IMR-90 (cell line): ENCODE measurements at regions not wholly inside any gene's neighbourhood (a gene's known extent, or its start where the extent isn't known, plus 50 kb on each side); places are given as distances from the start of the nearest gene placed in this dataset.

Source experiments
- ATAC-seq: fragments of 200-7000 bp; cut with Tn5 transposase; 2 replicates; pipeline ENCODE4 v1.9.1; 2020; ENCODE audit warnings: low read depth, mild to moderate bottlenecking, moderate library complexity
- BruUV-seq: library from RNA; stranded (reverse); fragments of 400-500 nt; replicated peaks from 2 replicates; lab custom pipeline; 2021; lab: Mats Ljungman, UMichigan
- CTCF ChIA-PET: fragments of 300-600 bp; formaldehyde crosslinking; extraction: SDS; loops from one replicate; lab custom pipeline; 2021; ENCODE audit warnings: antibody characterized with exemption; lab: Yijun Ruan, JAX
- POLR2A ChIA-PET: fragments of 300-600 bp; sonication (Branson Sonifier 250); formaldehyde crosslinking; loops from one replicate; lab custom pipeline; 2022; ENCODE audit warnings: antibody characterized with exemption; ENCODE audit not compliant: unreplicated experiment; lab: Charles Lee
- DNase-seq: peaks from one replicate; pipeline ENCODE4 v3.0.0; 2013
- H2AFZ ChIP-seq: replicated peaks from 2 replicates; pipeline ENCODE3; 2013; ENCODE audit warnings: low read length, mild to moderate bottlenecking; ENCODE audit not compliant: poor library complexity
- H2AK5ac ChIP-seq: 2 replicates; pipeline ENCODE4 v1.6.1; 2013; ENCODE audit warnings: low read depth, low read length, inconsistent platforms
- H2AK9ac ChIP-seq: replicated peaks from 2 replicates; pipeline ENCODE3; 2013; ENCODE audit warnings: mild to moderate bottlenecking, low read depth, low read length, moderate library complexity; ENCODE audit not compliant: poor library complexity
- H2BK120ac ChIP-seq: 2 replicates; pipeline ENCODE4 v1.6.1; 2013; ENCODE audit warnings: low read depth, low read length, inconsistent platforms
- H2BK15ac ChIP-seq: 3 replicates; pipeline ENCODE4 v1.6.1; 2013; ENCODE audit warnings: low read depth, low read length, inconsistent platforms
- H2BK20ac ChIP-seq: 2 replicates; pipeline ENCODE4 v1.6.1; 2013; ENCODE audit warnings: low read depth, mild to moderate bottlenecking, inconsistent platforms, low read length, moderate library complexity
- H2BK5ac ChIP-seq: 2 replicates; pipeline ENCODE4 v1.6.1; 2013; ENCODE audit warnings: mild to moderate bottlenecking, low read depth, low read length, inconsistent platforms; ENCODE audit not compliant: poor library complexity, severe bottlenecking
- H3K14ac ChIP-seq: replicated peaks from 2 replicates; pipeline ENCODE4 v1.6.1; 2013; ENCODE audit warnings: low read depth, low read length, inconsistent platforms
- H3K18ac ChIP-seq: 2 replicates; pipeline ENCODE4 v1.6.1; 2013; ENCODE audit warnings: low read depth, low read length, control low read depth
- H3K23ac ChIP-seq: 2 replicates; pipeline ENCODE4 v1.6.1; 2013; ENCODE audit warnings: low read depth, low read length, inconsistent platforms
- H3K27ac ChIP-seq: 2 replicates; pipeline ENCODE4 v1.5.1; 2013; ENCODE audit warnings: mild to moderate bottlenecking, control low read depth, low read length; ENCODE audit not compliant: insufficient read depth
- H3K27me3 ChIP-seq: 2 replicates; pipeline ENCODE4 v1.6.1; 2013; ENCODE audit warnings: low read length; ENCODE audit not compliant: control insufficient read depth, insufficient read depth
- H3K36me3 ChIP-seq: 2 replicates; pipeline ENCODE4 v1.6.1; 2013; ENCODE audit warnings: low read length, mixed read lengths; ENCODE audit not compliant: control insufficient read depth, insufficient read depth
- H3K4ac ChIP-seq: 2 replicates; pipeline ENCODE4 v1.6.1; 2013; ENCODE audit warnings: low read depth, low read length, inconsistent platforms
- H3K4me1 ChIP-seq: 2 replicates; pipeline ENCODE4 v1.6.1; 2013; ENCODE audit warnings: low read length, mixed read lengths; ENCODE audit not compliant: control insufficient read depth, insufficient read depth
- H3K4me2 ChIP-seq: 2 replicates; pipeline ENCODE4 v1.6.1; 2013; ENCODE audit warnings: low read depth, mild to moderate bottlenecking, control low read depth, low read length, moderate library complexity
- H3K4me3 ChIP-seq: 2 replicates; pipeline ENCODE4 v1.5.1; 2013; ENCODE audit warnings: low read depth, mild to moderate bottlenecking, control low read depth, low read length, moderate library complexity; ENCODE audit not compliant: insufficient read depth
- H3K56ac ChIP-seq: 2 replicates; pipeline ENCODE4 v1.6.1; 2013; ENCODE audit warnings: low read length, inconsistent platforms; ENCODE audit not compliant: insufficient read depth; ENCODE audit errors: extremely low read depth
- H3K79me1 ChIP-seq, 2 experiments: 2 replicates each; pipeline ENCODE4 v1.6.1; 2013; ENCODE audit warnings: low read length in 2 of 2, inconsistent platforms in 1 of 2, low read depth in 1 of 2
- H3K9ac ChIP-seq: 2 replicates; pipeline ENCODE4 v1.6.1; 2013; ENCODE audit warnings: low read depth, low read length, control low read depth
- H3K9me1 ChIP-seq: 2 replicates; pipeline ENCODE4 v1.6.1; 2013; ENCODE audit warnings: low read length, inconsistent platforms; ENCODE audit not compliant: insufficient read depth
- H3K9me3 ChIP-seq: 2 replicates; pipeline ENCODE4 v1.6.1; 2013; ENCODE audit warnings: low read length; ENCODE audit not compliant: control insufficient read depth, insufficient read depth
- H4K20me1 ChIP-seq: 2 replicates; pipeline ENCODE4 v1.6.1; 2013; ENCODE audit warnings: low read length, inconsistent platforms; ENCODE audit not compliant: insufficient read depth
- H4K5ac ChIP-seq: 2 replicates; pipeline ENCODE4 v1.6.1; 2013; ENCODE audit warnings: mild to moderate bottlenecking, low read depth, low read length, control low read depth
- H4K8ac ChIP-seq, 2 experiments: 2 replicates each; pipeline ENCODE4 v1.6.1; 2013; ENCODE audit warnings: low read depth in 2 of 2, low read length in 2 of 2, control low read depth in 1 of 2, inconsistent platforms in 1 of 2
- H4K91ac ChIP-seq: 2 replicates; pipeline ENCODE4 v1.6.1; 2013; ENCODE audit warnings: low read depth, low read length, inconsistent platforms; ENCODE audit not compliant: insufficient read depth
- BHLHE40 ChIP-seq: fragments of 150-350 bp; IDR thresholded peaks from 2 replicates; pipeline ENCODE4 v1.6.1; 2016; ENCODE audit warnings: mild to moderate bottlenecking, low read depth, low read length
- CHD1 ChIP-seq: IDR thresholded peaks from 2 replicates; pipeline ENCODE4 v1.6.1; 2012; ENCODE audit warnings: low read depth, low read length, improper control_type of control experiment
- CTCF ChIP-seq: conservative IDR thresholded peaks from 2 replicates; pipeline ENCODE4 v1.5.1; 2012; ENCODE audit warnings: mild to moderate bottlenecking, low read depth, low read length, improper control_type of control experiment
- ELK1 ChIP-seq: fragments of 150-350 bp; IDR thresholded peaks from 2 replicates; pipeline ENCODE4 v1.6.1; 2016; ENCODE audit warnings: low read depth, mild to moderate bottlenecking, low read length, moderate library complexity, borderline replicate concordance
- MAZ ChIP-seq: IDR thresholded peaks from 2 replicates; pipeline ENCODE4 v1.6.1; 2012; ENCODE audit warnings: low read depth, mild to moderate bottlenecking, low read length, improper control_type of control experiment, moderate library complexity, borderline replicate concordance
- MXI1 ChIP-seq: IDR thresholded peaks from 2 replicates; pipeline ENCODE4 v1.6.1; 2012; ENCODE audit warnings: low read depth, mild to moderate bottlenecking, low read length, moderate library complexity, borderline replicate concordance
- RFX5 ChIP-seq: IDR thresholded peaks from 2 replicates; pipeline ENCODE4 v1.8.0; 2012; ENCODE audit warnings: low read depth, mild to moderate bottlenecking, low read length, moderate library complexity
- SMC3 ChIP-seq: fragments of 150-350 bp; IDR thresholded peaks from 2 replicates; pipeline ENCODE4 v1.6.1; 2016; ENCODE audit warnings: low read depth, mild to moderate bottlenecking, antibody characterized with exemption, low read length, moderate library complexity
- WGBS, 2 experiments: methylation state at CpG; one replicate each; pipeline versions ENCODE4 v1.1.5 to v1.1.7; 2013; ENCODE audit warnings: missing lambda C conversion rate in 2 of 2; ENCODE audit not compliant: insufficient read length in 1 of 2; ENCODE audit errors: extremely low coverage in 2 of 2; 5-methylcytosine and 5-hydroxymethylcytosine counted together
- dilution Hi-C: fragments of 300-500 bp; cut with HindIII; formaldehyde crosslinking; loops from one replicate; pipeline ENCODE4 v1.14.3; 2018; ENCODE audit warnings: low sequenced_read_pairs; ENCODE audit not compliant: unreplicated experiment
- in situ Hi-C: fragments of 300-500 bp; cut with MboI; formaldehyde crosslinking; loops from 3 replicates; pipeline ENCODE4 v1.14.3; 2019; ENCODE audit warnings: low sequenced_read_pairs, inconsistent platforms, mixed read lengths
- intact Hi-C: fragments of 100-400 bp; cut with micrococcal nuclease; formaldehyde crosslinking; loops from 2 replicates; pipeline ENCODE4 v1.10.0; 2022
- TF ChIP-seq, protein P1 (sequence below): fragments of 150-350 bp; IDR thresholded peaks from 2 replicates; pipeline ENCODE4 v1.6.1; 2017; ENCODE audit warnings: mild to moderate bottlenecking, antibody characterized with exemption, low read length, low read depth

DNA sequence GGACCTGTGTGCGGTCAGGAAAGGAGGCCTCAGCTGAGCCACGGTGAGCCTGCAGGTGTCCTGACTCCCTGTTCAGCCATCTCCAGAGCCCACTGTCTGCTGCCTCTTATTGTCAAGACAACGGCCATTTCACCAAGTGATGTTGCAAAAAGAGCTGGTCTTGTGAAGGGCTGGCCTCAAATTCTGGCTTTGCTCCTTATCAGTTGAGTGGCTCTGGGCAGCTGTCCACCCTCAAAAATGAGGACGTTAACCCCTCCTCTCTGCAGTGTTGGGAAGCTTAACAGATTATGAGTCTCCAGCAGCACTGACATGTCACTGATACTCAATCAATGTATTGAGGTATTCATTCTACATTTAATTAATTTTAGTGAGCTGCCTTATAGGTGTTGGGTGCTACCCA, 171.1 kb upstream of the TOX3 start:
- TF ChIP-seq CTCF = no peak
- TF ChIP-seq BHLHE40 = no peak
- no peak for TF ChIP-seq MXI1
- TF ChIP-seq ELK1 = no peak
- TF ChIP-seq RFX5 = no peak
- no peak for TF ChIP-seq SMC3
- no peak for TF ChIP-seq MAZ
- TF ChIP-seq, protein P1, sequence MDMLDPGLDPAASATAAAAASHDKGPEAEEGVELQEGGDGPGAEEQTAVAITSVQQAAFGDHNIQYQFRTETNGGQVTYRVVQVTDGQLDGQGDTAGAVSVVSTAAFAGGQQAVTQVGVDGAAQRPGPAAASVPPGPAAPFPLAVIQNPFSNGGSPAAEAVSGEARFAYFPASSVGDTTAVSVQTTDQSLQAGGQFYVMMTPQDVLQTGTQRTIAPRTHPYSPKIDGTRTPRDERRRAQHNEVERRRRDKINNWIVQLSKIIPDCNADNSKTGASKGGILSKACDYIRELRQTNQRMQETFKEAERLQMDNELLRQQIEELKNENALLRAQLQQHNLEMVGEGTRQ = no peak
- TF ChIP-seq CHD1 = no peak
- Histone ChIP-seq H3K79me1 (no peaks in the 10 kb centered on the region), H2BK15ac (no peak overlapping the region), H3K4me1 (no peaks in the 10 kb centered on the region), H2BK5ac (no peak overlapping the region), H3K27me3 (no peaks in the 10 kb centered on the region), H3K18ac (no peak overlapping the region), H2AK5ac (no peak overlapping the region), H2BK20ac (no peak overlapping the region), H2AFZ (no peak overlapping the region), H3K56ac (no peak overlapping the region), H3K4me3 (no peak overlapping the region), H4K8ac (no peak overlapping the region), H3K27ac (no peak overlapping the region), H2BK120ac (no peak overlapping the region), H3K9ac (no peak overlapping the region), H3K4ac (no peak overlapping the region), H4K20me1 (no peaks in the 10 kb centered on the region), H3K9me1 (no peaks in the 10 kb centered on the region), H2AK9ac (no peak overlapping the region), H3K9me3 (peaks cover 10% of the 10 kb centered on the region), H3K23ac (no peak overlapping the region), H3K14ac (no peak overlapping the region), H3K4me2 (no peak overlapping the region), H4K5ac (no peak overlapping the region), H4K91ac (no peak overlapping the region), H3K36me3 (no peaks in the 10 kb centered on the region)
- POLR2A ChIA-PET = no interaction called here
- ATAC-seq (no peak), DNase-seq (no peak)
- CTCF ChIA-PET = no interaction called here
- no CpG with 5 or more reads among the region's 4 CpGs for WGBS, 2 experiments
- dilution Hi-C loops = no loop called here
- BruUV-seq = no TSS peak
- in situ Hi-C loops = no loop called here
- intact Hi-C loops = no loop called here
